Stimulated activated CD8-positive, alpha-beta memory T cell treated with anti-CD3 and anti-CD28 coated beads, Interleukin-4, amount 100 ng/mL, for 48 hours (primary cell): ENCODE measurements at regions not wholly inside any gene's neighbourhood (a gene's known extent, or its start where the extent isn't known, plus 50 kb on each side); places are given as distances from the start of the nearest gene placed in this dataset.
"Not testable (repeated sequence)": the region's sequence is repeated elsewhere in the genome, so short reads cannot be mapped to it uniquely, and the experiment has no call there.

ENCODE experiments used
- DNase-seq: peaks from one replicate; pipeline ENCODE4 v3.0.0-alpha.2; 2020

- DNase-seq, result no peak
These were observed 238.9 kb downstream of the TOX3 start for GRCh38 chr16:52308051-52308450.

GRCh38 chr16:52301026-52301425 is 245.9 kb downstream of the TOX3 start:
- DNase-seq, result no peak

- no peak for DNase-seq
These were observed 248.2 kb downstream of the TOX3 start for GRCh38 chr16:52298769-52299168.

- not testable (repeated sequence) for DNase-seq
These were observed 250.1 kb downstream of the TOX3 start for GRCh38 chr16:52296706-52297315.

GRCh38 chr16:52296076-52296475 is 250.9 kb downstream of the TOX3 start:
- DNase-seq, result no peak

- no peak for DNase-seq
These were observed 252.3 kb downstream of the TOX3 start for GRCh38 chr16:52294660-52295059.

- no peak for DNase-seq
These were observed 253.7 kb downstream of the TOX3 start for GRCh38 chr16:52293204-52293603.

- no peak for DNase-seq
These were observed 263.2 kb downstream of the TOX3 start for GRCh38 chr16:52283584-52284375.

GRCh38 chr16:52283018-52283417 is 263.9 kb downstream of the TOX3 start:
- no peak for DNase-seq

GRCh38 chr16:52280086-52280485 is 266.9 kb downstream of the TOX3 start:
- DNase-seq, result no peak

- DNase-seq, result no peak
These were observed 275.7 kb downstream of the TOX3 start for GRCh38 chr16:52271088-52271750.

GRCh38 chr16:52265446-52265861 is 281.5 kb downstream of the TOX3 start:
- DNase-seq, result no peak

GRCh38 chr16:52257534-52257933 is 289.4 kb downstream of the TOX3 start:
- DNase-seq, result no peak

GRCh38 chr16:52256310-52257078 is 290.4 kb downstream of the TOX3 start:
- DNase-seq, result no peak

GRCh38 chr16:52254746-52255145 is 292.2 kb downstream of the TOX3 start:
- no peak for DNase-seq

- no peak for DNase-seq
These were observed 294.3 kb downstream of the TOX3 start for GRCh38 chr16:52252680-52253079.

- DNase-seq, result no peak
These were observed 295.4 kb downstream of the TOX3 start for GRCh38 chr16:52251495-52251894.

- DNase-seq, result no peak
These were observed 299.2 kb downstream of the TOX3 start for GRCh38 chr16:52247737-52248136.

GRCh38 chr16:52238710-52239109 is 308.2 kb downstream of the TOX3 start:
- no peak for DNase-seq

- DNase-seq, result no peak
These were observed 309.1 kb downstream of the TOX3 start for GRCh38 chr16:52237823-52238222.

- DNase-seq, result no peak
These were observed 311.8 kb downstream of the TOX3 start for GRCh38 chr16:52235186-52235585.

- DNase-seq, result no peak
These were observed 312.3 kb downstream of the TOX3 start for GRCh38 chr16:52234626-52235025.

- DNase-seq, result no peak
These were observed 317.5 kb downstream of the TOX3 start for GRCh38 chr16:52229471-52229870.
